H9 (cell line): ENCODE measurements at regions not wholly inside any gene's neighbourhood (a gene's known extent, or its start where the extent isn't known, plus 50 kb on each side); places are given as distances from the start of the nearest gene placed in this dataset.

Experiments
- DNase-seq: peaks from one replicate; pipeline ENCODE4 v3.0.0-alpha.2; 2017
- H2AFZ ChIP-seq: one replicate; pipeline ENCODE4 v1.6.1; 2013; ENCODE audit warnings: mild to moderate bottlenecking, low read length, control low read depth, moderate library complexity
- H2AK5ac ChIP-seq: 2 replicates; pipeline ENCODE4 v1.6.1; 2013; ENCODE audit warnings: low read length, control low read depth, mixed read lengths; ENCODE audit not compliant: insufficient read length
- H2BK120ac ChIP-seq: one replicate; pipeline ENCODE4 v1.6.1; 2013; ENCODE audit warnings: low read depth, mild to moderate bottlenecking, low read length, control low read depth, inconsistent platforms; ENCODE audit not compliant: poor library complexity, severe bottlenecking
- H2BK12ac ChIP-seq: 2 replicates; pipeline ENCODE4 v1.6.1; 2013; ENCODE audit warnings: low read length, control low read depth, mixed read lengths, low read depth; ENCODE audit not compliant: insufficient read length
- H2BK15ac ChIP-seq: 2 replicates; pipeline ENCODE4 v1.6.1; 2013; ENCODE audit warnings: low read depth, low read length, control low read depth
- H2BK20ac ChIP-seq: one replicate; pipeline ENCODE4 v1.6.1; 2013; ENCODE audit warnings: low read depth, mild to moderate bottlenecking, low read length, control low read depth, inconsistent platforms; ENCODE audit not compliant: poor library complexity, severe bottlenecking
- H2BK5ac ChIP-seq: 2 replicates; pipeline ENCODE4 v1.6.1; 2013; ENCODE audit warnings: low read length, control low read depth, mixed read lengths; ENCODE audit not compliant: insufficient read length
- H3K14ac ChIP-seq: 2 replicates; pipeline ENCODE4 v1.6.1; 2013; ENCODE audit warnings: low read length, control low read depth; ENCODE audit not compliant: insufficient read depth
- H3K18ac ChIP-seq: 2 replicates; pipeline ENCODE4 v1.6.1; 2013; ENCODE audit warnings: low read depth, mild to moderate bottlenecking, mixed read lengths, low read length, control low read depth; ENCODE audit not compliant: insufficient read length
- H3K23ac ChIP-seq: 2 replicates; pipeline ENCODE4 v1.6.1; 2013; ENCODE audit warnings: low read length, control low read depth, mixed read lengths, low read depth; ENCODE audit not compliant: insufficient read length
- H3K23me2 ChIP-seq: 2 replicates; pipeline ENCODE4 v1.6.1; 2013; ENCODE audit warnings: low read depth, mild to moderate bottlenecking, mixed read lengths, low read length, control low read depth; ENCODE audit not compliant: insufficient read length, poor library complexity, severe bottlenecking
- H3K27ac ChIP-seq: 2 replicates; pipeline ENCODE4 v1.5.1; 2013; ENCODE audit warnings: low read length, control low read depth, mixed read lengths, low read depth; ENCODE audit not compliant: insufficient read length
- H3K27me3 ChIP-seq: 2 replicates; pipeline ENCODE4 v1.6.1; 2013; ENCODE audit warnings: low read length, control low read depth, inconsistent platforms; ENCODE audit not compliant: insufficient read depth
- H3K4ac ChIP-seq: 2 replicates; pipeline ENCODE4 v1.6.1; 2013; ENCODE audit warnings: low read depth, mild to moderate bottlenecking, control low read depth, inconsistent platforms, low read length, moderate library complexity
- H3K4me1 ChIP-seq: 2 replicates; pipeline ENCODE4 v1.6.1; 2013; ENCODE audit warnings: low read length, control low read depth, inconsistent platforms; ENCODE audit not compliant: insufficient read depth
- H3K4me2 ChIP-seq: 2 replicates; pipeline ENCODE4 v1.6.1; 2013; ENCODE audit warnings: low read length, control low read depth, mixed read lengths; ENCODE audit not compliant: insufficient read length, insufficient read depth
- H3K56ac ChIP-seq: 2 replicates; pipeline ENCODE4 v1.6.1; 2013; ENCODE audit warnings: low read depth, mild to moderate bottlenecking, mixed read lengths, low read length, control low read depth; ENCODE audit not compliant: insufficient read length
- H3K79me1 ChIP-seq: 2 replicates; pipeline ENCODE4 v1.6.1; 2013; ENCODE audit warnings: low read depth, mild to moderate bottlenecking, moderate library complexity, low read length, control low read depth, inconsistent platforms; ENCODE audit not compliant: insufficient read depth, poor library complexity, severe bottlenecking
- H3K79me2 ChIP-seq: 2 replicates; pipeline ENCODE4 v1.6.1; 2013; ENCODE audit warnings: low read length, control low read depth, inconsistent platforms; ENCODE audit not compliant: insufficient read depth
- H3K9ac ChIP-seq: 2 replicates; pipeline ENCODE4 v1.6.1; 2013; ENCODE audit warnings: low read length, control low read depth, mixed read lengths; ENCODE audit not compliant: insufficient read length; ENCODE audit errors: extremely low read depth
- H3K9me3 ChIP-seq: one replicate; pipeline ENCODE4 v1.6.1; 2013; ENCODE audit warnings: low read depth, low read length, inconsistent platforms; ENCODE audit not compliant: control insufficient read depth
- H3T11ph ChIP-seq: one replicate; pipeline ENCODE4 v1.6.1; 2013; ENCODE audit warnings: mild to moderate bottlenecking, low read length, control low read depth, inconsistent platforms
- H4K20me1 ChIP-seq: one replicate; pipeline ENCODE4 v1.6.1; 2013; ENCODE audit not compliant: control insufficient read depth, insufficient read length, insufficient read depth
- H4K5ac ChIP-seq: 2 replicates; pipeline ENCODE4 v1.6.1; 2013; ENCODE audit warnings: low read depth, mild to moderate bottlenecking, mixed read lengths, low read length, control low read depth; ENCODE audit not compliant: insufficient read length
- H4K8ac ChIP-seq: replicated peaks from 2 replicates; pipeline ENCODE4 v1.6.1; 2013; ENCODE audit warnings: low read length, control low read depth, mixed read lengths, low read depth; ENCODE audit not compliant: insufficient read length
- H4K91ac ChIP-seq: 2 replicates; pipeline ENCODE4 v1.6.1; 2013; ENCODE audit warnings: low read depth, mild to moderate bottlenecking, moderate library complexity, mixed read lengths, low read length, control low read depth; ENCODE audit not compliant: insufficient read length
- H3K27ac Mint-ChIP-seq, 3 experiments: 2 replicates in 2 of 3; 3 replicates in 1 of 3; pipeline ENCODE4 v1.8.0; 2020 to 2021; ENCODE audit warnings: mixed read lengths in 3 of 3, mild to moderate bottlenecking in 1 of 3, moderate library complexity in 1 of 3
- H3K27me3 Mint-ChIP-seq: 2 replicates; pipeline ENCODE4 v1.8.0; 2021; ENCODE audit warnings: low read depth, mild to moderate bottlenecking, moderate library complexity, mixed read lengths
- H3K36me3 Mint-ChIP-seq, 3 experiments: 2 replicates in 2 of 3; 3 replicates in 1 of 3; pipeline ENCODE4 v1.8.0; 2020 to 2021; ENCODE audit warnings: low read depth in 3 of 3, mixed read lengths in 3 of 3; ENCODE audit not compliant: insufficient read depth in 1 of 3
- H3K4me1 Mint-ChIP-seq, 2 experiments: 2 replicates each; pipeline ENCODE4 v1.8.0; 2020; ENCODE audit warnings: mixed read lengths in 2 of 2
- H3K4me3 Mint-ChIP-seq, 2 experiments: 2 replicates in 1 of 2; 3 replicates in 1 of 2; pipeline ENCODE4 v1.8.0; 2020 to 2021; ENCODE audit warnings: mild to moderate bottlenecking in 2 of 2, mixed read lengths in 2 of 2, moderate library complexity in 1 of 2
- H3K9me3 Mint-ChIP-seq, 2 experiments: 2 replicates in 1 of 2; 3 replicates in 1 of 2; pipeline ENCODE4 v1.8.0; 2020; ENCODE audit warnings: mild to moderate bottlenecking in 2 of 2, mixed read lengths in 2 of 2, moderate library complexity in 1 of 2
- CTCF ChIP-seq: fragments of 200-600 bp; sonication (generic); conservative IDR thresholded peaks from 3 replicates; pipeline ENCODE4 v1.8.0; 2021; ENCODE audit warnings: antibody characterized with exemption, mild to moderate bottlenecking

- Mint-ChIP-seq H3K4me3 (no peak overlapping the region), H3K9me3 (peaks cover 19 to 24% of the 10 kb centered on the region in 2 experiments), H3K27ac (no peak overlapping the region), H3K27me3 (no peaks in the 10 kb centered on the region), H3K36me3 (peaks cover 4 to 12% (median 12%) of the 10 kb centered on the region in 3 experiments; a peak in 4 of 7 replicates), H3K4me1 (peaks cover 0 to under 1% of the 10 kb centered on the region in 2 experiments; a peak in 1 of 4 replicates)
- H3K79me2 ChIP-seq, result no peaks in the 10 kb centered on the region
- H2AK5ac ChIP-seq, result no peak overlapping the region
- H3K79me1 ChIP-seq, result no peaks in the 10 kb centered on the region
- no peak overlapping the region for H3T11ph ChIP-seq
- H3K9me3 ChIP-seq, result no peaks in the 10 kb centered on the region
- no peak overlapping the region for H2BK5ac ChIP-seq
- TF ChIP-seq CTCF, result no peak
- H4K91ac ChIP-seq, result no peak overlapping the region
- no peak overlapping the region for H3K9ac ChIP-seq
- no peak overlapping the region for H2AFZ ChIP-seq
- no peak overlapping the region for H2BK12ac ChIP-seq
- H3K27me3 ChIP-seq, result no peaks in the 10 kb centered on the region
- H4K8ac ChIP-seq, result no peak overlapping the region
- no peaks in the 10 kb centered on the region for H3K4me1 ChIP-seq
- no peak overlapping the region for H4K5ac ChIP-seq
- H3K23me2 ChIP-seq, result no peaks in the 10 kb centered on the region
- no peak overlapping the region for H3K23ac ChIP-seq
- no peak overlapping the region for H3K14ac ChIP-seq
- H3K18ac ChIP-seq, result no peak overlapping the region
- no peak overlapping the region for H3K4me2 ChIP-seq
- H2BK120ac ChIP-seq, result no peak overlapping the region
- no peak overlapping the region for H3K56ac ChIP-seq
- no peaks in the 10 kb centered on the region for H4K20me1 ChIP-seq
- H2BK15ac ChIP-seq, result no peak overlapping the region
- H3K4ac ChIP-seq, result no peak overlapping the region
- H3K27ac ChIP-seq, result no peak overlapping the region
- H2BK20ac ChIP-seq, result no peak overlapping the region
- no peak for DNase-seq
These were observed 267.2 kb upstream of the TCF21 start for GRCh38 chr6:133621751-133622150.
